A549 (cell line): ENCODE measurements at regions not wholly inside any gene's neighbourhood (a gene's known extent, or its start where the extent isn't known, plus 50 kb on each side); places are given as distances from the start of the nearest gene placed in this dataset.

Experiments
- ATAC-seq, 2 experiments: fragments of 200-7000 bp in 1 of 2; fragments of >200 bp in 1 of 2; cut with Nextera tagmentation in 1 of 2; cut with Tn5 transposase in 1 of 2; 3 replicates each; pipeline versions ENCODE4 v1.8.0 to v1.9.1; 2018 to 2020; ENCODE audit warnings: mild to moderate bottlenecking in 1 of 2, moderate library complexity in 1 of 2
- CTCF ChIA-PET: fragments of 300-600 bp; sonication (Branson Sonifier 250); formaldehyde crosslinking; extraction: SDS; loops from one replicate; lab custom pipeline; 2021; ENCODE audit warnings: antibody characterized with exemption, inconsistent platforms; lab: Yijun Ruan, JAX
- POLR2A ChIA-PET: fragments of 350-600 bp; formaldehyde crosslinking; extraction: SDS; loops from one replicate; lab custom pipeline; 2021; ENCODE audit warnings: antibody characterized with exemption, inconsistent platforms; lab: Yijun Ruan, JAX
- DNase-seq, 2 experiments: peaks; one replicate each; pipeline versions ENCODE4 v3.0.0 to v3.0.0-alpha.2; 2011 to 2016; ENCODE audit warnings: low read depth in 1 of 2, low spot score in 1 of 2
- FAIRE-seq: peaks from 2 replicates; lab custom pipeline; 2011; peaks lifted over from hg19 to GRCh38; lab: Jason Lieb, UNC
- H3K27ac ChIP-seq, 2 experiments: fragments of >200 bp; sonication (Bioruptor Twin); formaldehyde crosslinking; 3 replicates each; pipeline ENCODE4 v1.5.1; 2016 to 2017
- H3K4me1 ChIP-seq: fragments of >200 bp; sonication (Bioruptor Twin); formaldehyde crosslinking; 3 replicates; pipeline ENCODE4 v1.6.1; 2016
- H3K4me2 ChIP-seq: fragments of >200 bp; sonication (Bioruptor Twin); formaldehyde crosslinking; 3 replicates; pipeline ENCODE4 v1.6.1; 2016
- H3K4me3 ChIP-seq: fragments of >200 bp; sonication (Bioruptor Twin); formaldehyde crosslinking; 3 replicates; pipeline ENCODE4 v1.5.1; 2016
- H3K9me3 ChIP-seq: fragments of >200 bp; sonication (Bioruptor Twin); formaldehyde crosslinking; 3 replicates; pipeline ENCODE4 v1.6.1; 2016
- CBX2 ChIP-seq: fragments of 200-600 bp; sonication (generic); IDR thresholded peaks from 2 replicates; pipeline ENCODE4 v1.6.1; 2016; ENCODE audit warnings: low read depth, mild to moderate bottlenecking, borderline replicate concordance
- CBX8 ChIP-seq: fragments of 200-600 bp; sonication (generic); IDR thresholded peaks from 2 replicates; pipeline ENCODE4 v1.6.1; 2016
- CTCF ChIP-seq: fragments of >200 bp; sonication (Bioruptor Twin); formaldehyde crosslinking; IDR thresholded peaks from 3 replicates; pipeline ENCODE4 v1.5.1; 2016
- E2F6 ChIP-seq: IDR thresholded peaks from 2 replicates; pipeline ENCODE4 v1.6.1; 2012; ENCODE audit warnings: low read depth, borderline replicate concordance
- EHF ChIP-seq: fragments of 250-450 bp; sonication (Bioruptor Pico); IDR thresholded peaks from 2 replicates; pipeline ENCODE4 v1.5.0; 2020; ENCODE audit warnings: mild to moderate bottlenecking
- ELK1 ChIP-seq: fragments of 150-350 bp; IDR thresholded peaks from 2 replicates; pipeline ENCODE4 v1.6.1; 2014; ENCODE audit warnings: low read depth, mild to moderate bottlenecking, low read length
- EP300 ChIP-seq, 2 experiments: fragments of >200 bp; sonication (Bioruptor Twin); formaldehyde crosslinking; IDR thresholded peaks; 2 replicates in 1 of 2; 3 replicates in 1 of 2; pipeline ENCODE4 v1.6.1; 2016 to 2017
- FOSB ChIP-seq: fragments of 250-450 bp; sonication (Bioruptor Pico); IDR thresholded peaks from 2 replicates; pipeline ENCODE4 v1.5.0; 2020; ENCODE audit warnings: mild to moderate bottlenecking, moderate library complexity
- FOXS1 ChIP-seq: fragments of 250-450 bp; sonication (Bioruptor Pico); IDR thresholded peaks from 2 replicates; pipeline ENCODE4 v1.5.0; 2020; ENCODE audit warnings: mild to moderate bottlenecking, moderate library complexity
- HES2 ChIP-seq: fragments of >200 bp; sonication (Bioruptor Twin); formaldehyde crosslinking; IDR thresholded peaks from 2 replicates; pipeline ENCODE4 v1.6.1; 2016
- HEYL ChIP-seq: fragments of 250-450 bp; sonication (Bioruptor Pico); IDR thresholded peaks from 2 replicates; pipeline ENCODE4 v1.8.0; 2021; ENCODE audit warnings: mild to moderate bottlenecking, moderate library complexity
- HMGXB4 ChIP-seq: fragments of 250-450 bp; sonication (Bioruptor Pico); IDR thresholded peaks from 2 replicates; pipeline ENCODE4 v1.5.0; 2021; ENCODE audit warnings: mild to moderate bottlenecking, moderate library complexity, borderline replicate concordance
- HOXB13 ChIP-seq: fragments of 250-450 bp; sonication (Bioruptor Pico); IDR thresholded peaks from 2 replicates; pipeline ENCODE4 v1.5.0; 2020; ENCODE audit warnings: low read depth, mild to moderate bottlenecking, moderate library complexity
- JUN ChIP-seq, 2 experiments: fragments of >200 bp; sonication (Bioruptor Twin); formaldehyde crosslinking; IDR thresholded peaks; 2 replicates in 1 of 2; 3 replicates in 1 of 2; pipeline ENCODE4 v1.6.1; 2016 to 2017
- JUNB ChIP-seq: fragments of >200 bp; sonication (Bioruptor Twin); formaldehyde crosslinking; IDR thresholded peaks from 2 replicates; pipeline ENCODE4 v1.6.1; 2016
- MAFK ChIP-seq: fragments of 450-650 bp; IDR thresholded peaks from 2 replicates; pipeline ENCODE4 v1.6.1; 2014; ENCODE audit not compliant: partially characterized antibody
- NFE2L2 ChIP-seq: fragments of 150-350 bp; conservative IDR thresholded peaks from 2 replicates; pipeline ENCODE4 v1.6.1; 2014; ENCODE audit warnings: low read length
- NPAS2 ChIP-seq: fragments of 250-450 bp; sonication (Bioruptor Pico); IDR thresholded peaks from 2 replicates; pipeline ENCODE4 v1.8.0; 2022; ENCODE audit warnings: mild to moderate bottlenecking, moderate library complexity, borderline replicate concordance
- NR3C1 ChIP-seq: fragments of >200 bp; sonication (Bioruptor Twin); formaldehyde crosslinking; IDR thresholded peaks from 3 replicates; pipeline ENCODE4 v1.6.1; 2017
- POLR2A ChIP-seq: IDR thresholded peaks from 2 replicates; pipeline ENCODE4 v1.6.1; 2012; ENCODE audit warnings: mild to moderate bottlenecking, low read length
- RAD21 ChIP-seq, 2 experiments: fragments of >200 bp in 1 of 2; sonication (Bioruptor Twin) in 1 of 2; formaldehyde crosslinking in 1 of 2; IDR thresholded peaks in 1 of 2; conservative IDR thresholded peaks in 1 of 2; 2 replicates in 1 of 2; 3 replicates in 1 of 2; pipeline ENCODE4 v1.6.1; 2012 to 2018; ENCODE audit warnings: inconsistent platforms in 1 of 2
- RCOR1 ChIP-seq: fragments of 150-350 bp; IDR thresholded peaks from 2 replicates; pipeline ENCODE4 v1.6.1; 2014; ENCODE audit warnings: antibody characterized with exemption, low read length, low read depth
- RFX5 ChIP-seq: fragments of 450-650 bp; IDR thresholded peaks from 2 replicates; pipeline ENCODE4 v1.7.1; 2014; ENCODE audit warnings: antibody characterized with exemption, mild to moderate bottlenecking, moderate library complexity
- SMC3 ChIP-seq: fragments of >200 bp; sonication (Bioruptor Twin); formaldehyde crosslinking; IDR thresholded peaks from 3 replicates; pipeline ENCODE4 v1.6.1; 2018; ENCODE audit warnings: inconsistent platforms
- ZNF302 ChIP-seq: fragments of 250-450 bp; sonication (Bioruptor Pico); IDR thresholded peaks from 2 replicates; pipeline ENCODE4 v1.9.0; 2021; ENCODE audit warnings: inconsistent platforms, mild to moderate bottlenecking, moderate library complexity
- WGBS: methylation state at CpG from one replicate; pipeline ENCODE4 v1.1.6; 2017; ENCODE audit errors: missing lambda C conversion rate; 5-methylcytosine and 5-hydroxymethylcytosine counted together

GRCh38 chr2:116922414-116922813, 892.1 kb upstream of the DDX18 start (continued):
- no peak for TF ChIP-seq ZNF302 (CRISPR knock-in tag)
- no peak for TF ChIP-seq JUN (IDR thresholded peaks at IDR 0.05)
- no peak for TF ChIP-seq RFX5
- no peak for TF ChIP-seq NFE2L2
- no peak for TF ChIP-seq HES2

- no peak for DNase-seq
- ChIA-PET CTCF (no interaction called here), POLR2A (no interaction called here)
- Histone ChIP-seq H3K4me3 (no peak overlapping the region), H3K4me2 (no peak overlapping the region), H3K27ac (no peak overlapping the region), H3K9me3 (no peaks in the 10 kb centered on the region), H3K4me1 (no peaks in the 10 kb centered on the region)
- no peak for FAIRE-seq
- TF ChIP-seq FOXS1 (CRISPR knock-in tag) (no peak), HEYL (CRISPR knock-in tag) (no peak), ZNF302 (CRISPR knock-in tag) (no peak), EP300 (IDR thresholded peaks at IDR 0.05) (no peak), CBX8 (no peak), ELK1 (no peak), RAD21 (conservative IDR thresholded peaks at IDR 0.05 in 1 of 2, IDR thresholded peaks at IDR 0.05 in 1 of 2) (no peak)
- ATAC-seq, result no peak
Observed at GRCh38 chr2:116924509-116924908, 890.0 kb upstream of the DDX18 start.

- ChIA-PET POLR2A (no interaction called here), CTCF (no interaction called here)
- DNase-seq (no peak), FAIRE-seq (no peak), ATAC-seq (no peak)
- Histone ChIP-seq H3K9me3 (no peaks in the 10 kb centered on the region), H3K4me1 (no peaks in the 10 kb centered on the region), H3K27ac (no peak overlapping the region), H3K4me3 (no peak overlapping the region), H3K4me2 (no peak overlapping the region)
- WGBS, result 31% methylated on average over 7 of the region's 7 CpGs
- TF ChIP-seq POLR2A (no peak), FOSB (CRISPR knock-in tag) (no peak), NR3C1 (no peak)
Observed at GRCh38 chr2:116935097-116935814, 879.2 kb upstream of the DDX18 start.

- POLR2A ChIA-PET, result no interaction called here
- H3K4me1 ChIP-seq, result no peaks in the 10 kb centered on the region
- no peak for ATAC-seq
- H3K4me2 ChIP-seq, result no peak overlapping the region
- no peaks in the 10 kb centered on the region for H3K9me3 ChIP-seq
- DNase-seq, result no peak
- no peak overlapping the region for H3K4me3 ChIP-seq
- no peak for TF ChIP-seq HOXB13 (CRISPR knock-in tag)
- TF ChIP-seq NPAS2 (CRISPR knock-in tag), result no peak
- TF ChIP-seq MAFK, result no peak
- no peak for TF ChIP-seq HMGXB4 (CRISPR knock-in tag)
- no peak for TF ChIP-seq CTCF
- TF ChIP-seq SMC3, result no peak
- no peak for TF ChIP-seq RCOR1
- no peak for TF ChIP-seq EHF (CRISPR knock-in tag)
- TF ChIP-seq CBX2, result no peak
- no peak for TF ChIP-seq E2F6
- TF ChIP-seq JUNB, result no peak
- no peak for FAIRE-seq
- no peak overlapping the region for H3K27ac ChIP-seq
- CTCF ChIA-PET, result no interaction called here
Observed at GRCh38 chr2:116948258-116948657, 866.2 kb upstream of the DDX18 start.
